HG02798 (cell line): ENCODE measurements at regions not wholly inside any gene's neighbourhood (a gene's known extent, or its start where the extent isn't known, plus 50 kb on each side); places are given as distances from the start of the nearest gene placed in this dataset.
"Not testable (repeated sequence)": the region's sequence is repeated elsewhere in the genome, so short reads cannot be mapped to it uniquely, and the experiment has no call there.

Experiments used
- ATAC-seq: cut with Tn5 transposase; IDR thresholded peaks from one replicate; pipeline ENCODE4 v1.9.1; 2021; ENCODE audit warnings: mild to moderate bottlenecking; ENCODE audit not compliant: unreplicated experiment, poor library complexity

GRCh38 chr1:94305704-94306103 is 68.3 kb upstream of the ARHGAP29 start:
- no peak for ATAC-seq

- ATAC-seq: no peak
Measured at GRCh38 chr1:94304553-94304952, 67.2 kb upstream of the ARHGAP29 start.

- no peak for ATAC-seq
Measured at GRCh38 chr1:94303005-94303404, 65.6 kb upstream of the ARHGAP29 start.

- ATAC-seq: no peak
Measured at GRCh38 chr1:94302497-94302896, 65.1 kb upstream of the ARHGAP29 start.

GRCh38 chr1:94301186-94301585 is 63.8 kb upstream of the ARHGAP29 start:
- ATAC-seq: no peak

- no peak for ATAC-seq
Measured at GRCh38 chr1:94300731-94301130, 63.3 kb upstream of the ARHGAP29 start.

- ATAC-seq: no peak
Measured at GRCh38 chr1:94299627-94300553, 62.5 kb upstream of the ARHGAP29 start.

- ATAC-seq: no peak
Measured at GRCh38 chr1:94298861-94299260, 61.5 kb upstream of the ARHGAP29 start.

GRCh38 chr1:94296018-94296417 is 58.6 kb upstream of the ARHGAP29 start:
- no peak for ATAC-seq

- ATAC-seq: not testable (repeated sequence)
Measured at GRCh38 chr1:94292978-94293377, 55.6 kb upstream of the ARHGAP29 start.

GRCh38 chr1:94289244-94289643 is 51.9 kb upstream of the ARHGAP29 start:
- not testable (repeated sequence) for ATAC-seq
